RWPE1 (cell line): ENCODE measurements at regions not wholly inside any gene's neighbourhood (a gene's known extent, or its start where the extent isn't known, plus 50 kb on each side); places are given as distances from the start of the nearest gene placed in this dataset.
"Not testable (repeated sequence)": the region's sequence is repeated elsewhere in the genome, so short reads cannot be mapped to it uniquely, and the experiment has no call there.

Experiments used
- CTCF ChIA-PET: fragments of 350-600 bp; sonication (Branson Sonifier 250); formaldehyde crosslinking; extraction: SDS; loops from one replicate; lab custom pipeline; 2021; lab: Yijun Ruan, JAX
- POLR2A ChIA-PET: fragments of 400-600 bp; formaldehyde crosslinking; extraction: SDS; loops from one replicate; lab custom pipeline; 2020; ENCODE audit warnings: antibody characterized with exemption; ENCODE audit not compliant: low non-redundant PET; lab: Yijun Ruan, JAX
- DNase-seq: peaks from one replicate; pipeline ENCODE4 v3.0.0; 2012; ENCODE audit warnings: low spot score
- H3K27ac ChIP-seq: fragments of 450-650 bp; 2 replicates; pipeline ENCODE4 v1.5.1; 2017
- CTCF ChIP-seq: fragments of 450-650 bp; conservative IDR thresholded peaks from 2 replicates; pipeline ENCODE4 v1.5.1; 2017; ENCODE audit warnings: low read depth, mild to moderate bottlenecking

DNA sequence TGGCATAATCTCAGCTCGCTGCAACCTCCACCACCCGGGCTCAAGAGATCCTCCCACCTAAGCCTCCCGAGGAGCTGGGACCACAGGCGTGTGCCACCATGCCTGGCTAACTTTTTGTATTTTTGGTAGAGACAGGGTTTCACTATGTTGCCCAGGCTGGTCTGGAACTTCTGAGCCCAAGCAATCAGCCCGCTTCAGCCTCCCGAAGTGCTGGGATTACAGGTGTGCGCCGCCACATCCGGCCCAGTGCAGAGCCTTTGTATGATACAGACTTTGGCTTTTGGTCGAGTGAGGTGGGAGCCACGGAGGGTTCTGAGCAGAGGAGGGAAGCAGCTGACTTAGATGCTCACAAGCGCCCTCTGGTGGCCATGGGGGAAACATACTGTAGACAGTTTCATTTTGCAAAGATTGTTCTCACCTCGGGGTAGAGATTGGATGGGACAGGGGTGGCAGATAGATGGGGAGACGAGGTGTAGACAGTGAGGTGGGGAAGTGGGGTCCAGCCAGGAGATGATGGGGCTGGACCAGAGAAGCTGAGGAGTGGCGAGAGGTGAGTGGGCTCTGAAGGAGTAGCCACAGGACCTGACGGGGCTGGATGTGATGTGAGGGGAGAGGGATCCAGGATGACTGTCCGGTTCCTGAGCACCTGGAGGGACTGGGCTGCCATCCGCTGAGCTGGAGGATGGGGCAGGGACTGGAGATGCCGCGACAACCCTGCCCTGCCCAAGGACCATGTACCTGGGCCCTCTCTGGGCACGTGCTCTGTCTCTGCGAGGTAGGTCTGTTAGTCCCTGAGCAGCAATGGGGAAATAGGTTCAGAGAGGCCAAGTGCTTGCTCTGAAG, 105.1 kb downstream of the CRLF3 start:
- H3K27ac ChIP-seq, POLR2A ChIA-PET, DNase-seq: not testable (repeated sequence)
- TF ChIP-seq CTCF = peak; percentile 76
- CTCF ChIA-PET = interaction anchor here (0.6 to 1.1 kb wide), 6 partner anchors 9 to 924 kb away, joined by 3 to 4 read pairs (median 3); partner anchors contain the start of gene GOSR1

DNA sequence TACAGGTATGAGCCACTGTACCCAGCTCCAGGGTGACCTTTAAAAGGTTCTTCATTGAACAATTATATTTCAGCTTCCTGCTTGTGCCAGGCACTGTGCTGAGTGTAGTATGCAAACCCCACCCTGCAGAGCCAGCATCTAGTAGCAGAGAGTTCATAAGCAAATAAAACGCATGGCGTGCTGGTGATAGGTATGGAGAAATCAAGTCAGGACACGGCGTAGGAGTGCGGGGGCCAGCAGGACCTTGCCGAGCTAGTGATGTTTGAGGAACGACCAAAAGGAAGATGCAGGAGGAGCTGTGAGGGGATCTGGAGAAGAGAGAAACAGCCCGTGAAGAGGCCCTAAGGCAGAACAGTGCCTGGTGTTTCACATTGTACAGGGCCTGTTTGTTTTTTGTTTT, 105.8 kb downstream of the CRLF3 start:
- H3K27ac ChIP-seq, POLR2A ChIA-PET, DNase-seq: not testable (repeated sequence)
- CTCF ChIA-PET = interaction anchor here (0.6 to 1.1 kb wide), 6 partner anchors 9 to 924 kb away, joined by 3 to 4 read pairs (median 3); partner anchors contain the start of gene GOSR1

- H3K27ac ChIP-seq, DNase-seq, POLR2A ChIA-PET: not testable (repeated sequence)
- CTCF ChIA-PET = interaction anchor here (1.1 kb wide), 1 partner anchor 12 kb away, joined by 4 read pairs; no protein-coding TSS in a partner anchor
Measured at GRCh38 chr17:30718099-30718447, 106.4 kb downstream of the CRLF3 start.

DNA sequence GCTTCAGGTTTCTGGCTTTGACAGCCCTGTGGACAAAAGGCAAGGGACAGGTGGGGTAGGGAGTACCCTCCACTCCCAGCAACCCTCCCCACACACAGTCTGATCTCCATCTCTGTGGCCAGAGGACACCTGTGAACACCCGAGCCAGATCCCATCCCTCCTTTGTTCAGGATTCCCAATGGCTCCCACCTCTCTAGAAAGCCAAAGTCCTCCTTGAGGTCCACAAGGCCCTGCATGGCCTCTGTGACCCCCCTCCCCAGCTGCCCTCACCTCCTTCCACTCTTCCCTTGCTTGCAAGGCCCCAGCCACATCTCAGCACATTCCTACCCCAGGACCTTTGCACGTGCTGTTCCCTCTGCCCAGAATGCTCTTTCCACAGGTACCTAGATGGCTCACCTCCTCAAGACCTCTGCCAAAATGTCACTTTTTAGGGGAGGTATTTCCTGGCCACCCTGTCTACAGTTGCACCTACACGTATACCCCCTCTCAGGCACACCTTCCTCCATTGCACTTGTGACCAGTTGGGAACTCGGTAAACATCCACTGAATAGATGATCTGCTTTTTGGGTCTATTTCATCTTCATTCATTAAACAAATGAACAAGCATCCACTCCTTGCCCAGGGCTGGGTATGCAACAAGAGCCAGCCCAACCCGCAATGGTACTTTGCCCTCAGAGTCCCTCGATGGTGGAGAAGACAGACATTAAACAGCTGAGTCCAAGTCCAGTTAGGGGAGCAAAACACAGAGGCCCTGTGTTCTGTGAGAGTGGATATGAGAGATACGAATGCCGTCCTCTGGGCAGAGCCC, 107.0 kb downstream of the CRLF3 start:
- CTCF ChIA-PET = no interaction called here

GRCh38 chr17:30716461-30717290, 107.8 kb downstream of the CRLF3 start:
- no peak for TF ChIP-seq CTCF
- DNase-seq = no peak
- ChIA-PET CTCF (no interaction called here), POLR2A (no interaction called here)
- H3K27ac ChIP-seq = no peak overlapping the region

More for the DNA sequence above, 107.0 kb downstream of the CRLF3 start:
- no peak for TF ChIP-seq CTCF
- POLR2A ChIA-PET = no interaction called here
- no peak for DNase-seq
- no peak overlapping the region for H3K27ac ChIP-seq

GRCh38 chr17:30714825-30715622, 109.5 kb downstream of the CRLF3 start:
- H3K27ac ChIP-seq, DNase-seq, POLR2A ChIA-PET: not testable (repeated sequence)
- CTCF ChIA-PET = interaction anchor here (0.6 kb wide), 1 partner anchor 395 kb away, joined by 3 read pairs; no protein-coding TSS in a partner anchor
- peak; percentile 62 for TF ChIP-seq CTCF

DNA sequence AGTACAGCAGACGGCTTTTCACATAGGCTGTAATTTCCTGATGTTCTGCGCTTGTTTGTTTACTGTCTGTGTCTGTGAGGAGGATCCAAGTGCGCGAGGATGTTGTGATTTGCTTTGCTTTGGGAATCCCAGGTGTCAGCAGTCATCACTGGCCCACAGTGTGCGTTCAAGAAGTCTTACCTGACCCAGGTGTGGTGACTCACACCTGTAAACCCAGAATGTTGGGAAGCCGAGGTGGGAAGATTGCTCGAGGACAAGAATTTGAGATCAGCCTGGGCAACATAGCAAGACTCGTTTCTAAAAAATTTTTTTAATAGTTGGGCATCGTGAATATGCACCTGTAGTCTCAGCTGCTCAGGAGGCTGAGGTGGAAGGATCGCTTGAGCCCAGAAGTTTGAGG, 110.7 kb downstream of the CRLF3 start:
- POLR2A ChIA-PET, H3K27ac ChIP-seq, DNase-seq, CTCF ChIA-PET: not testable (repeated sequence)

DNA sequence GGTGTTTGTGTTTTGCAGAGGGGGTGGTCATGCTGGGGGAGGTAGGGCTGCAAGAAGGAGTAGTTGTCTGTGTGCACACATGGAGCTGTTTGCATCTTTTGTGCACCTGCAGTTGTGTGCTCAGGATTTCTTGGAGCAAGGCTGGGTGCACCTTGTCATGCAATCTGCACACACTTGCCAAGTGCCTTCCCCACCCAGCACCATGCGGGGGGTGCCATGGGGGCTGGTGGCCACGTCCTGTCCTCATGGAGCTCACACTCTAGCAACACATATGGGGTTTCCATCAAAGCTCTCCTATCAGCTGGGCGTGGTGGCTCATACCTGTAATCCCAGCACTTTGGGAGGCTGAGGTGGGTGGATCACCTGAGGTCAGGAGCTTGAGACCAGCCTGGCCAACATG, 111.6 kb downstream of the CRLF3 start:
- CTCF ChIA-PET = interaction anchor here (0.6 kb wide), 1 partner anchor 8 kb away, joined by 5 read pairs; no protein-coding TSS in a partner anchor
- POLR2A ChIA-PET, H3K27ac ChIP-seq, DNase-seq: not testable (repeated sequence)

GRCh38 chr17:30711626-30712507, 112.6 kb downstream of the CRLF3 start:
- POLR2A ChIA-PET, H3K27ac ChIP-seq, DNase-seq: not testable (repeated sequence)
- CTCF ChIA-PET = interaction anchor here (0.9 kb wide), 1 partner anchor 14 kb away, joined by 3 read pairs; no protein-coding TSS in a partner anchor
